Vagina (tissue), 2 donors: ENCODE measurements at regions not wholly inside any gene's neighbourhood (a gene's known extent, or its start where the extent isn't known, plus 50 kb on each side); places are given as distances from the start of the nearest gene placed in this dataset.
"Not testable (repeated sequence)": the region's sequence is repeated elsewhere in the genome, so short reads cannot be mapped to it uniquely, and the experiment has no call there.

Source experiments
- POLR2A ChIP-seq, 2 donors: fragments of 450-650 bp; IDR thresholded peaks; one replicate each; pipeline ENCODE4 v1.6.1; 2017; ENCODE audit warnings: antibody characterized with exemption in 2 of 2, mild to moderate bottlenecking in 2 of 2, moderate library complexity in 2 of 2
- POLR2AphosphoS5 ChIP-seq, 2 donors: sonication (generic); formaldehyde crosslinking; IDR thresholded peaks; one replicate each; pipeline ENCODE4 v1.9.0; 2017; ENCODE audit warnings: antibody characterized with exemption in 2 of 2, mild to moderate bottlenecking in 2 of 2, low read depth in 1 of 2; ENCODE audit not compliant: insufficient read depth in 1 of 2
- TF ChIP-seq, protein P1 (sequence below), 3 experiments: fragments of 450-650 bp in 2 of 3; fragments of 200-600 bp in 1 of 3; sonication (generic) in 1 of 3; IDR thresholded peaks; one replicate each; pipeline ENCODE4 v1.5.1; 2017 to 2019; ENCODE audit warnings: antibody characterized with exemption in 3 of 3, mild to moderate bottlenecking in 2 of 3, moderate library complexity in 2 of 3

DNA sequence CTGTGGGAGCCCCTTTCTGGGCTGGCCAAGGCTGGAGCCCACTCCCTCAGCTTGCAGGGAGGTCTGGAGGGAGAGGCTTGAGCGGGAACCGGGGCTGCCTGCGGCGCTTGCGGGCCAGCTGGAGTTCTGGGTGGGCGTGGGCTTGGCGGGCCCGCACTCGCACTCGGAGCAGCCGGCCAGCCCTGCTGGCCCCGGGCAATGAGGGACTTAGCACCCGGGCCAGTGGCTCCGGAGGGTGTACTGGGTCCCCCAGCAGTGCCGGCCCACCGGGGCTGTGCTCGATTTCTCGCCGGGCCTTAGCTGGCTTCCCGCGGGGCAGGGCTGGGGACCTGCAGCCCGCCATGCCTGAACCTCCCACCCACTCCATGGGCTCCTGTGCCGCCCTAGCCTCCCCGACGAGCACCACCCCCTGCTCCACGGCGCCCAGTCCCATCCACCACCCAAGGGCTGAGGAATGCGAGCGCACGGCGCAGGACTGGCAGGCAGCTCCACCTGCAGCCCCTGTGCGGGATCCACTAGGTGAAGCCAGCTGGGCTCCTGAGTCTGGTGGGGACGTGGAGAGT is 87.1 kb upstream of the TRHDE start:
- TF ChIP-seq, protein P1, sequence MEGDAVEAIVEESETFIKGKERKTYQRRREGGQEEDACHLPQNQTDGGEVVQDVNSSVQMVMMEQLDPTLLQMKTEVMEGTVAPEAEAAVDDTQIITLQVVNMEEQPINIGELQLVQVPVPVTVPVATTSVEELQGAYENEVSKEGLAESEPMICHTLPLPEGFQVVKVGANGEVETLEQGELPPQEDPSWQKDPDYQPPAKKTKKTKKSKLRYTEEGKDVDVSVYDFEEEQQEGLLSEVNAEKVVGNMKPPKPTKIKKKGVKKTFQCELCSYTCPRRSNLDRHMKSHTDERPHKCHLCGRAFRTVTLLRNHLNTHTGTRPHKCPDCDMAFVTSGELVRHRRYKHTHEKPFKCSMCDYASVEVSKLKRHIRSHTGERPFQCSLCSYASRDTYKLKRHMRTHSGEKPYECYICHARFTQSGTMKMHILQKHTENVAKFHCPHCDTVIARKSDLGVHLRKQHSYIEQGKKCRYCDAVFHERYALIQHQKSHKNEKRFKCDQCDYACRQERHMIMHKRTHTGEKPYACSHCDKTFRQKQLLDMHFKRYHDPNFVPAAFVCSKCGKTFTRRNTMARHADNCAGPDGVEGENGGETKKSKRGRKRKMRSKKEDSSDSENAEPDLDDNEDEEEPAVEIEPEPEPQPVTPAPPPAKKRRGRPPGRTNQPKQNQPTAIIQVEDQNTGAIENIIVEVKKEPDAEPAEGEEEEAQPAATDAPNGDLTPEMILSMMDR (IDR thresholded peaks at IDR 0.05), result not testable (repeated sequence)
- not testable (repeated sequence) for TF ChIP-seq POLR2A (IDR thresholded peaks at IDR 0.05); POLR2AphosphoS5 (IDR thresholded peaks at IDR 0.05; ENCODE audit: insufficient read depth in 1 of 2, low read depth in 1 of 2)
